GM18508 (cell line): ENCODE measurements at regions not wholly inside any gene's neighbourhood (a gene's known extent, or its start where the extent isn't known, plus 50 kb on each side); places are given as distances from the start of the nearest gene placed in this dataset.
"Not testable (repeated sequence)": the region's sequence is repeated elsewhere in the genome, so short reads cannot be mapped to it uniquely, and the experiment has no call there.

Source experiments
- ATAC-seq: cut with Tn5 transposase; IDR thresholded peaks from one replicate; pipeline ENCODE4 v1.9.1; 2021; ENCODE audit warnings: moderate number of reproducible peaks; ENCODE audit not compliant: insufficient read depth, unreplicated experiment

- no peak for ATAC-seq
Observed at GRCh38 chr16:73125850-73126524, 78.1 kb upstream of the ZFHX3 start.

- no peak for ATAC-seq
Observed at GRCh38 chr16:73124665-73125375, 76.9 kb upstream of the ZFHX3 start.

GRCh38 chr16:73124097-73124652 is 76.2 kb upstream of the ZFHX3 start:
- no peak for ATAC-seq

- ATAC-seq: no peak
Observed at GRCh38 chr16:73122604-73123391, 74.9 kb upstream of the ZFHX3 start.

- no peak for ATAC-seq
Observed at GRCh38 chr16:73116576-73116975, 68.6 kb upstream of the ZFHX3 start.

- no peak for ATAC-seq
Observed at GRCh38 chr16:73113336-73113735, 65.4 kb upstream of the ZFHX3 start.

GRCh38 chr16:73108195-73108963 is 60.5 kb upstream of the ZFHX3 start:
- ATAC-seq: no peak

- ATAC-seq: no peak
Observed at GRCh38 chr16:73107371-73107770, 59.4 kb upstream of the ZFHX3 start.

GRCh38 chr16:73106329-73107034 is 58.6 kb upstream of the ZFHX3 start:
- no peak for ATAC-seq

GRCh38 chr16:73101568-73101967 is 53.6 kb upstream of the ZFHX3 start:
- ATAC-seq: no peak

- ATAC-seq: not testable (repeated sequence)
Observed at GRCh38 chr16:73099601-73100000, 51.7 kb upstream of the ZFHX3 start.
